Endodermal cell (in vitro differentiated cells): ENCODE measurements at regions not wholly inside any gene's neighbourhood (a gene's known extent, or its start where the extent isn't known, plus 50 kb on each side); places are given as distances from the start of the nearest gene placed in this dataset.

Experiments used
- DNase-seq: peaks from one replicate; pipeline ENCODE4 v3.0.0-alpha.2; 2017
- H3K27ac ChIP-seq: 2 replicates; pipeline ENCODE4 v1.5.1; 2013; ENCODE audit warnings: mild to moderate bottlenecking, low read depth, low read length, moderate library complexity
- H3K27me3 ChIP-seq: 2 replicates; pipeline ENCODE4 v1.6.1; 2013; ENCODE audit warnings: mild to moderate bottlenecking, low read length, moderate library complexity; ENCODE audit not compliant: insufficient read depth, control insufficient read depth, poor library complexity, severe bottlenecking
- H3K36me3 ChIP-seq: 2 replicates; pipeline ENCODE4 v1.7.0; 2013; ENCODE audit warnings: mild to moderate bottlenecking, low read length, moderate library complexity; ENCODE audit not compliant: control insufficient read depth, insufficient read depth
- H3K4me1 ChIP-seq: one replicate; pipeline ENCODE4 v1.7.0; 2013; ENCODE audit warnings: low read length; ENCODE audit not compliant: control insufficient read depth, insufficient read depth
- H3K4me3 ChIP-seq: 2 replicates; pipeline ENCODE4 v1.5.1; 2013; ENCODE audit warnings: mild to moderate bottlenecking, low read length, moderate library complexity
- H3K9ac ChIP-seq: 2 replicates; pipeline ENCODE4 v1.6.1; 2013; ENCODE audit warnings: mild to moderate bottlenecking, low read length, moderate library complexity; ENCODE audit not compliant: poor library complexity, severe bottlenecking; ENCODE audit errors: extremely low read depth
- H3K9me3 ChIP-seq: 2 replicates; pipeline ENCODE4 v1.6.1; 2013; ENCODE audit warnings: mild to moderate bottlenecking, low read length, moderate library complexity; ENCODE audit not compliant: control insufficient read depth
- H3K27ac Mint-ChIP-seq: 2 replicates; pipeline ENCODE4 v1.8.0; 2020; ENCODE audit warnings: mixed read lengths
- H3K27me3 Mint-ChIP-seq: 2 replicates; pipeline ENCODE4 v1.8.0; 2021; ENCODE audit warnings: mild to moderate bottlenecking, mixed read lengths; ENCODE audit not compliant: insufficient read depth
- H3K36me3 Mint-ChIP-seq: 2 replicates; pipeline ENCODE4 v1.8.0; 2020; ENCODE audit warnings: low read depth, mixed read lengths
- H3K4me1 Mint-ChIP-seq: 2 replicates; pipeline ENCODE4 v1.8.0; 2020; ENCODE audit warnings: mixed read lengths
- H3K4me3 Mint-ChIP-seq: 2 replicates; pipeline ENCODE4 v1.8.0; 2020; ENCODE audit warnings: mild to moderate bottlenecking, moderate library complexity, mixed read lengths
- H3K9me3 Mint-ChIP-seq: 2 replicates; pipeline ENCODE4 v1.8.0; 2020; ENCODE audit warnings: mild to moderate bottlenecking, mixed read lengths
- CTCF ChIP-seq: fragments of 200-600 bp; sonication (generic); conservative IDR thresholded peaks from 2 replicates; pipeline ENCODE4 v1.5.0; 2021; ENCODE audit warnings: antibody characterized with exemption, mild to moderate bottlenecking
- WGBS, 2 experiments: methylation state at CpG; one replicate each; pipeline versions ENCODE4 v1.1.5 to v1.1.7; 2013; ENCODE audit warnings: missing lambda C conversion rate in 2 of 2, mixed read lengths in 1 of 2; ENCODE audit not compliant: insufficient coverage in 1 of 2, insufficient read length in 1 of 2; 5-methylcytosine and 5-hydroxymethylcytosine counted together

- Histone ChIP-seq H3K9me3 (no peaks in the 10 kb centered on the region), H3K4me1 (peaks cover 11% of the 10 kb centered on the region), H3K36me3 (no peaks in the 10 kb centered on the region), H3K27me3 (no peaks in the 10 kb centered on the region), H3K9ac (no peak overlapping the region), H3K4me3 (no peak overlapping the region), H3K27ac (no peak overlapping the region)
- Mint-ChIP-seq H3K9me3 (no peaks in the 10 kb centered on the region), H3K4me3 (no peak overlapping the region), H3K4me1 (peaks cover 28% of the 10 kb centered on the region), H3K36me3 (no peaks in the 10 kb centered on the region), H3K27ac (no peak overlapping the region), H3K27me3 (no peaks in the 10 kb centered on the region)
- TF ChIP-seq CTCF: no peak
- 91 to 94% methylated on average over 7 to 8 of the region's 9 CpGs for WGBS, 2 experiments
- DNase-seq: no peak
These were observed 106.9 kb upstream of the SERBP1 start for GRCh38 chr1:67536957-67537666.

- Histone ChIP-seq H3K9me3 (no peaks in the 10 kb centered on the region), H3K27ac (no peak overlapping the region), H3K4me1 (peaks cover 11% of the 10 kb centered on the region), H3K4me3 (no peak overlapping the region), H3K9ac (no peak overlapping the region), H3K27me3 (no peaks in the 10 kb centered on the region), H3K36me3 (no peaks in the 10 kb centered on the region)
- no peak overlapping the region for H3K4me3 Mint-ChIP-seq
- H3K9me3 Mint-ChIP-seq: no peaks in the 10 kb centered on the region
- no peaks in the 10 kb centered on the region for H3K36me3 Mint-ChIP-seq
- H3K27me3 Mint-ChIP-seq: no peaks in the 10 kb centered on the region
- H3K27ac Mint-ChIP-seq: no peak overlapping the region
- peaks cover 28% of the 10 kb centered on the region for H3K4me1 Mint-ChIP-seq
- 92 to 96% methylated on average over 6 of the region's 6 CpGs for WGBS, 2 experiments
- no peak for TF ChIP-seq CTCF
- peak; percentile 51 for DNase-seq
These were observed 107.4 kb upstream of the SERBP1 start for GRCh38 chr1:67537667-67538018.

- no peak overlapping the region for H3K4me3 Mint-ChIP-seq
- peak overlapping the region; percentile 5 for H3K4me3 ChIP-seq
- peaks cover 11% of the 10 kb centered on the region for H3K4me1 ChIP-seq
- H3K9ac ChIP-seq: no peak overlapping the region
- no peak for TF ChIP-seq CTCF
- H3K36me3 ChIP-seq: no peaks in the 10 kb centered on the region
- H3K9me3 Mint-ChIP-seq: no peaks in the 10 kb centered on the region
- no peaks in the 10 kb centered on the region for H3K27me3 Mint-ChIP-seq
- no peak overlapping the region for H3K27ac ChIP-seq
- WGBS, 2 experiments: 75 to 92% methylated on average over 5 to 9 of the region's 9 CpGs
- DNase-seq: peak; percentile 56
- peak overlapping the region; percentile 83 for H3K27ac Mint-ChIP-seq
- H3K27me3 ChIP-seq: no peaks in the 10 kb centered on the region
- H3K36me3 Mint-ChIP-seq: no peaks in the 10 kb centered on the region
- H3K9me3 ChIP-seq: no peaks in the 10 kb centered on the region
- peaks cover 28% of the 10 kb centered on the region for H3K4me1 Mint-ChIP-seq
These were observed 110.0 kb upstream of the SERBP1 start for GRCh38 chr1:67540025-67540732.
